PC-3 (cell line): ENCODE measurements at regions not wholly inside any gene's neighbourhood (a gene's known extent, or its start where the extent isn't known, plus 50 kb on each side); places are given as distances from the start of the nearest gene placed in this dataset.

Source experiments
- ATAC-seq: fragments of 200-7000 bp; cut with Tn5 transposase; 2 replicates; pipeline ENCODE4 v1.9.1; 2020; ENCODE audit warnings: mild to moderate bottlenecking, moderate library complexity
- BruUV-seq: library from RNA; stranded (reverse); fragments of 400-500 nt; replicated peaks from 2 replicates; lab custom pipeline; 2021; lab: Mats Ljungman, UMichigan
- CTCF ChIA-PET: fragments of 300-600 bp; sonication (Branson Sonifier 250); formaldehyde crosslinking; loops from one replicate; lab custom pipeline; 2022; ENCODE audit warnings: antibody characterized with exemption; lab: Charles Lee
- POLR2A ChIA-PET: fragments of 300-600 bp; sonication (Branson Sonifier 250); formaldehyde crosslinking; loops from one replicate; lab custom pipeline; 2022; ENCODE audit warnings: antibody characterized with exemption; ENCODE audit not compliant: unreplicated experiment; lab: Charles Lee
- DNase-seq: peaks from one replicate; pipeline ENCODE4 v3.0.0-alpha.2; 2015
- H2AFZ ChIP-seq: fragments of 300-600 bp; sonication (generic); 2 replicates; pipeline ENCODE4 v1.6.0; 2016; ENCODE audit warnings: antibody characterized with exemption, low read length
- H3F3A ChIP-seq: fragments of 300-600 bp; sonication (generic); one replicate; pipeline ENCODE4 v1.6.0; 2017; ENCODE audit warnings: antibody characterized with exemption, low read length, control low read depth, mild to moderate bottlenecking; ENCODE audit not compliant: unreplicated experiment
- H3K27ac ChIP-seq: fragments of 300-600 bp; sonication (generic); 2 replicates; pipeline ENCODE4 v1.5.1; 2016; ENCODE audit warnings: mild to moderate bottlenecking, low read length
- H3K27me3 ChIP-seq: fragments of 300-600 bp; sonication (generic); 2 replicates; pipeline ENCODE4 v1.6.1; 2016; ENCODE audit warnings: low read length, mixed read lengths
- H3K36me3 ChIP-seq: fragments of 300-600 bp; sonication (generic); 2 replicates; pipeline ENCODE4 v1.6.1; 2016; ENCODE audit warnings: low read depth, mixed run types, low read length, mixed read lengths
- H3K4me1 ChIP-seq: fragments of 300-600 bp; sonication (generic); 2 replicates; pipeline ENCODE4 v1.5.1; 2016; ENCODE audit warnings: low read length; ENCODE audit not compliant: insufficient read depth
- H3K4me2 ChIP-seq: fragments of 300-600 bp; sonication (generic); 2 replicates; pipeline ENCODE4 v1.6.0; 2016; ENCODE audit warnings: low read length
- H3K4me3 ChIP-seq: fragments of 300-600 bp; sonication (generic); 2 replicates; pipeline ENCODE4 v1.5.1; 2016; ENCODE audit warnings: mild to moderate bottlenecking, low read length, mixed read lengths
- H3K79me2 ChIP-seq: fragments of 300-600 bp; sonication (generic); 2 replicates; pipeline ENCODE4 v1.6.1; 2017; ENCODE audit warnings: low read length, mixed read lengths
- H3K9ac ChIP-seq: fragments of 300-600 bp; sonication (generic); 2 replicates; pipeline ENCODE4 v1.6.0; 2016; ENCODE audit warnings: mild to moderate bottlenecking, low read length
- H3K9me2 ChIP-seq: fragments of 300-600 bp; sonication (generic); replicated peaks from 2 replicates; pipeline ENCODE4 v1.6.1; 2016; ENCODE audit warnings: mixed run types, low read length, mixed read lengths
- H3K9me3 ChIP-seq: fragments of 300-600 bp; sonication (generic); 2 replicates; pipeline ENCODE4 v1.6.1; 2016; ENCODE audit warnings: low read length, mixed read lengths
- H4K20me1 ChIP-seq: fragments of 300-600 bp; sonication (generic); 2 replicates; pipeline ENCODE4 v1.6.1; 2016; ENCODE audit warnings: low read length, mixed read lengths
- CTCF ChIP-seq: fragments of 300-600 bp; sonication (generic); conservative IDR thresholded peaks from 2 replicates; pipeline ENCODE4 v1.5.1; 2017; ENCODE audit warnings: antibody characterized with exemption, low read depth, mild to moderate bottlenecking, low read length
- EZH2 ChIP-seq: fragments of 300-600 bp; sonication (generic); IDR thresholded peaks from one replicate; pipeline ENCODE4 v1.6.1; 2017; ENCODE audit warnings: antibody characterized with exemption, mild to moderate bottlenecking, low read length; ENCODE audit not compliant: unreplicated experiment
- EZH2phosphoT487 ChIP-seq: fragments of 300-600 bp; sonication (generic); IDR thresholded peaks from 2 replicates; pipeline ENCODE4 v1.6.1; 2018; ENCODE audit warnings: mild to moderate bottlenecking, antibody characterized with exemption, low read length, borderline replicate concordance
- intact Hi-C: fragments of 100-400 bp; cut with micrococcal nuclease; formaldehyde crosslinking; loops from 2 replicates; pipeline ENCODE4 v1.9.0; 2023

- ATAC-seq (no peak), DNase-seq (no peak)
- ChIA-PET CTCF (no interaction called here), POLR2A (no interaction called here)
- Histone ChIP-seq H3K9ac (no peak overlapping the region), H3K9me2 (no peaks in the 10 kb centered on the region), H3K4me2 (no peak overlapping the region), H3K79me2 (no peaks in the 10 kb centered on the region), H3K4me1 (no peaks in the 10 kb centered on the region), H3K27me3 (no peaks in the 10 kb centered on the region), H3F3A (no peaks in the 10 kb centered on the region), H3K4me3 (no peak overlapping the region), H3K27ac (no peak overlapping the region), H4K20me1 (no peaks in the 10 kb centered on the region), H2AFZ (no peak overlapping the region), H3K36me3 (no peaks in the 10 kb centered on the region), H3K9me3 (no peaks in the 10 kb centered on the region)
- BruUV-seq = no TSS peak
- intact Hi-C loops = no loop called here
- no peak for TF ChIP-seq EZH2phosphoT487
- no peak for TF ChIP-seq CTCF
- no peak for TF ChIP-seq EZH2
Measured at GRCh38 chr5:18457255-18457654, 823.0 kb downstream of the TAF11L14 start.

- DNase-seq (no peak), ATAC-seq (no peak)
- H3K9me2 ChIP-seq = no peaks in the 10 kb centered on the region
- CTCF ChIA-PET = no interaction called here
- no peaks in the 10 kb centered on the region for H3K79me2 ChIP-seq
- no peak overlapping the region for H3K4me3 ChIP-seq
- no peak for TF ChIP-seq EZH2phosphoT487
- no peak for TF ChIP-seq EZH2
- no peak for TF ChIP-seq CTCF
- H3F3A ChIP-seq = no peaks in the 10 kb centered on the region
- H3K4me1 ChIP-seq = 0 out of 2 replicates have a peak, but pooled peaks cover 6% of the 10 kb centered on the region
- no peaks in the 10 kb centered on the region for H4K20me1 ChIP-seq
- BruUV-seq = no TSS peak
- H2AFZ ChIP-seq = no peak overlapping the region
- H3K9ac ChIP-seq = no peak overlapping the region
- no peaks in the 10 kb centered on the region for H3K27me3 ChIP-seq
- no peak overlapping the region for H3K4me2 ChIP-seq
- no peaks in the 10 kb centered on the region for H3K9me3 ChIP-seq
- POLR2A ChIA-PET = no interaction called here
- no peak overlapping the region for H3K27ac ChIP-seq
- no peaks in the 10 kb centered on the region for H3K36me3 ChIP-seq
- intact Hi-C loops = no loop called here
Measured at GRCh38 chr5:18461766-18462165, 827.5 kb downstream of the TAF11L14 start.

GRCh38 chr5:18465833-18466681 lies 831.8 kb downstream of the TAF11L14 start:
- peak overlapping the region; percentile 60 for H3K4me3 ChIP-seq
- no peaks in the 10 kb centered on the region for H3K27me3 ChIP-seq
- no peaks in the 10 kb centered on the region for H3F3A ChIP-seq
- no peak overlapping the region for H3K9ac ChIP-seq
- no peaks in the 10 kb centered on the region for H3K79me2 ChIP-seq
- TF ChIP-seq CTCF (peak; percentile 84), EZH2phosphoT487 (no peak)
- BruUV-seq = no TSS peak
- 0 out of 2 replicates have a peak, but pooled peaks cover 6% of the 10 kb centered on the region for H3K4me1 ChIP-seq
- H3K9me2 ChIP-seq = no peaks in the 10 kb centered on the region
- H3K36me3 ChIP-seq = no peaks in the 10 kb centered on the region
- no peak overlapping the region for H3K27ac ChIP-seq
- POLR2A ChIA-PET = no interaction called here
- peak overlapping the region; percentile 98 for H2AFZ ChIP-seq
- CTCF ChIA-PET = interaction anchor here (0.6 to 1.0 kb wide), 2 partner anchors 87 to 233 kb away, joined by 4 to 7 read pairs; no protein-coding TSS in a partner anchor
- H3K9me3 ChIP-seq = no peaks in the 10 kb centered on the region
- H3K4me2 ChIP-seq = peak overlapping the region; percentile 82
- DNase-seq (peak; percentile 82), ATAC-seq (peak; percentile 87)
- intact Hi-C loops = loop anchor here (1.0 to 2.0 kb wide), 3 partner anchors 72 to 1141 kb away; no protein-coding TSS in a partner anchor
- no peaks in the 10 kb centered on the region for H4K20me1 ChIP-seq
